GM12875 (cell line): ENCODE measurements at regions not wholly inside any gene's neighbourhood (a gene's known extent, or its start where the extent isn't known, plus 50 kb on each side); places are given as distances from the start of the nearest gene placed in this dataset.

Source experiments
- H3K4me3 ChIP-seq: one replicate; pipeline ENCODE4 v1.5.1; 2011; ENCODE audit warnings: low read depth, low read length, control low read depth
- CTCF ChIP-seq: IDR thresholded peaks from 2 replicates; pipeline ENCODE4 v1.5.1; 2011; ENCODE audit warnings: low read depth, mild to moderate bottlenecking, control low read depth, inconsistent platforms, low read length, moderate library complexity, borderline replicate concordance; ENCODE audit not compliant: insufficient read depth

DNA sequence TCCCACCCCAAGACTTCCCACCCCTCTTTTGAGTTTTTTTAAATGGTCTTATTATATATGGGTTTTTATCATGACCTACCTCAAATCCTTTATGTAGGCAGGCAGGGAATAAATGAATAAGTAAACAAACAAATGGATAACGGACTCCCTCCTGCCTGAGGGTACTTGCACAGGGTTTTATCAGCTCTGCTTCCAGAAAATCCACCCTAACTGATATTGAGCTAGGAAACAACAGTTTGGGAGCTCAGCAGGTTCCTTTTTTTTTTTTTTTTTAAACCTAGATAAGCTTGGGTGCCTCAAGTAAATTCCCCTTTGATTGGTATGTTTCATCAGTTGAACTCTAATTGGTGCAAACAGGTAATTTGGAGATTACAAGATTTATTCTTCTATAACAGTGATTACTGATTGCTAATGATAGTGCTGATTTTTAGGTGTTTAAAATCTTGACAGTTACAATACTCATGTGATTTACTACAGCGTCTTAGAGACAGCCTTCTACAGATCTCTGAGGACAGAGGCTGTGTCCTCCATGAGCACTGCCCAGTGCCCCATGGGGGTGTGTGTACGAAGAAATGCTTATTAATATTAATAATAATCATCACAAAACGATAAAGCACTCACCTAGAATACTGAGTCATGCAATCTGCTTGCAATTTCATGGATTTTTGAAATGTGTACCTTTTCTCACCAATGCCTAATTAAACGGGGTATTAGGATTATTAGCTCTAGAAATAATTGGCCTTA lies 347.4 kb downstream of the RRAGC start:
- no peak for TF ChIP-seq CTCF
- H3K4me3 ChIP-seq: no peak overlapping the region

DNA sequence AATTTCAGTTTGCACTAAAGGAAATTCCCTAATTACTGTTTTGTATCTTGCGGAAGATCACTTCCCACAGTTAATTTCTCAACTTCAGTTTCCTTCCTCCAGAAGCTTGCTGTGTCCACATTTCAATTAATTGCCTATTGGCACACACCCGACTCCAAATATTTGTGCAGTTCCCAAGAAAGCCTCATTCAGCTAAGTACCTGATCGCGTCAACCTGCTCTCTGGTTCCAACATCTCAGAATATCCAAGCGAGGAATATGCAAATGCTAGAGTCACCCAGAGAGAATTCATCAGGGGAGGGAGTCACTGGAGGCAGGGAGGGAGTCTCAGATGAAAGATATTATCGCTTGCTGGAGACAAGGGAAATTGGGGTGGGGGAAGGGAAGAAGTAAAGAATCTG lies 351.3 kb downstream of the RRAGC start:
- no peak overlapping the region for H3K4me3 ChIP-seq
- TF ChIP-seq CTCF: no peak

GRCh38 chr1:38507563-38507962 lies 352.0 kb downstream of the RRAGC start:
- no peak for TF ChIP-seq CTCF
- no peak overlapping the region for H3K4me3 ChIP-seq

GRCh38 chr1:38505944-38506343 lies 353.6 kb downstream of the RRAGC start:
- H3K4me3 ChIP-seq: no peak overlapping the region
- no peak for TF ChIP-seq CTCF

DNA sequence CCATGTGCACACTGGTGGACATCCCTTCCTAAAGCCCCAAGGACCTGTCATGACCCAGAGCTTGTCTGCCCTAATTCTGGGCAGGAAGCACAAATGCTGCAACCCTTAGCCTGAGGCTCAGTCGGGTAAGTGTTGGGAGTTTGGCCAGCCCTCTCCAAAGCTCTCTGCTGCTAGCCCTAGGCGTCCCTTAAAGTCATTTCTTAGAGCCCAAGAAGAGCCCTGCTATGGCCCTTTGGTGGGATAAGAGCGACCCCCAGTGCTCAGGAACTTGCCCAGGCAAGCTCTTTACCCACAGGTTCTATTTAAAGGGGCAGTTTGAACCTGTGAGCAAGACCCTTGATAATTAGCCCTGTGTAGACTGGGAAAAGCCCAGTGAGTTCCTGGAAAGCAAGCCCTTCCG lies 356.8 kb downstream of the RRAGC start:
- no peak overlapping the region for H3K4me3 ChIP-seq
- TF ChIP-seq CTCF: peak; percentile 36; the same call in 1 of the 2 replicates

DNA sequence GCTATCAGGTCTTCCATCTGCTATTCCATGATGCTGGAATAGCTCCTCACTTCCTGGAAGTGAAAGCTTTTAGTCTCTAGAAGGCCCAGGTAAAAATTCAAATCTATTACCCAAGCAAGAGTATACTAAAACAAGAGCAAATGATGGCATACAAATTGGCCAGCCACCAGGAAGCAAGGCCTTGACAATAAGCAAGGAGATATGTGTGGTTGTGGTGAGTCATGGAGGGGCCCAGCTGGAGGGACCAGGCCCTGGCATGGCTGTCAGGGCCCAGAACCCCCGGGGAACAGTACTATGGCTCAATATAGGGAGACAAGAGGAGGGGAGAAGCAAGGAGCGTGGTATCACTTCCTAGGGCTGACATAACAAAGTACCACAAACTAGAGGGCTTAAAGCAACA lies 358.7 kb downstream of the RRAGC start:
- H3K4me3 ChIP-seq: no peak overlapping the region
- no peak for TF ChIP-seq CTCF

GRCh38 chr1:38500352-38500751 lies 359.2 kb downstream of the RRAGC start:
- TF ChIP-seq CTCF: peak; percentile 55; the same call in 1 of the 2 replicates
- no peak overlapping the region for H3K4me3 ChIP-seq
